GM18951 (cell line): ENCODE measurements at regions not wholly inside any gene's neighbourhood (a gene's known extent, or its start where the extent isn't known, plus 50 kb on each side); places are given as distances from the start of the nearest gene placed in this dataset.

ENCODE experiments used
- POLR2A ChIP-seq: IDR thresholded peaks from 4 replicates; pipeline ENCODE4 v1.6.1; 2011; ENCODE audit warnings: mild to moderate bottlenecking; ENCODE audit not compliant: insufficient read length, insufficient read depth; ENCODE audit errors: extremely low read depth
- in situ Hi-C: fragments of 300-500 bp; cut with MboI; formaldehyde crosslinking; loops from one replicate; pipeline ENCODE4 v1.12.0; 2022; ENCODE audit warnings: low sequenced_read_pairs, mixed read lengths, inconsistent platforms; ENCODE audit not compliant: unreplicated experiment

- in situ Hi-C loops, result no loop called here
- no peak for TF ChIP-seq POLR2A
Measured at GRCh38 chr1:91135799-91136198, 114.0 kb upstream of the ZNF644 start.

GRCh38 chr1:91133248-91133647 lies 111.4 kb upstream of the ZNF644 start:
- in situ Hi-C loops, result no loop called here
- no peak for TF ChIP-seq POLR2A

GRCh38 chr1:91130256-91130985 lies 108.6 kb upstream of the ZNF644 start:
- TF ChIP-seq POLR2A, result no peak
- in situ Hi-C loops, result no loop called here

GRCh38 chr1:91129458-91129857 lies 107.6 kb upstream of the ZNF644 start:
- TF ChIP-seq POLR2A, result no peak
- in situ Hi-C loops, result no loop called here

GRCh38 chr1:91129017-91129416 lies 107.2 kb upstream of the ZNF644 start:
- no peak for TF ChIP-seq POLR2A
- in situ Hi-C loops, result no loop called here

- in situ Hi-C loops, result no loop called here
- no peak for TF ChIP-seq POLR2A
Measured at GRCh38 chr1:91124989-91125417, 103.2 kb upstream of the ZNF644 start.

- TF ChIP-seq POLR2A, result no peak
- in situ Hi-C loops, result no loop called here
Measured at GRCh38 chr1:91124290-91124985, 102.6 kb upstream of the ZNF644 start.

GRCh38 chr1:91123773-91124172 lies 101.9 kb upstream of the ZNF644 start:
- in situ Hi-C loops, result no loop called here
- no peak for TF ChIP-seq POLR2A

GRCh38 chr1:91123319-91123718 lies 101.5 kb upstream of the ZNF644 start:
- no peak for TF ChIP-seq POLR2A
- in situ Hi-C loops, result no loop called here

GRCh38 chr1:91122106-91122717 lies 100.4 kb upstream of the ZNF644 start:
- in situ Hi-C loops, result no loop called here
- TF ChIP-seq POLR2A, result no peak

GRCh38 chr1:91121366-91121765 lies 99.5 kb upstream of the ZNF644 start:
- no peak for TF ChIP-seq POLR2A
- in situ Hi-C loops, result no loop called here

GRCh38 chr1:91120936-91121335 lies 99.1 kb upstream of the ZNF644 start:
- no peak for TF ChIP-seq POLR2A
- in situ Hi-C loops, result no loop called here

- no peak for TF ChIP-seq POLR2A
- in situ Hi-C loops, result no loop called here
Measured at GRCh38 chr1:91120421-91120820, 98.6 kb upstream of the ZNF644 start.

GRCh38 chr1:91104712-91105111 lies 82.9 kb upstream of the ZNF644 start:
- no peak for TF ChIP-seq POLR2A
- in situ Hi-C loops, result no loop called here
